AG04450 (cell line): ENCODE measurements at regions not wholly inside any gene's neighbourhood (a gene's known extent, or its start where the extent isn't known, plus 50 kb on each side); places are given as distances from the start of the nearest gene placed in this dataset.

ENCODE experiments used
- CTCF ChIA-PET: fragments of 300-600, 350-600 bp; formaldehyde crosslinking; extraction: SDS; loops from one replicate; lab custom pipeline; 2022; ENCODE audit warnings: antibody characterized with exemption, inconsistent platforms; lab: Charles Lee
- POLR2A ChIA-PET: fragments of 350-600 bp; formaldehyde crosslinking; extraction: SDS; loops from one replicate; lab custom pipeline; 2021; ENCODE audit warnings: antibody characterized with exemption, inconsistent platforms; lab: Yijun Ruan, JAX
- DNase-seq: peaks from one replicate; pipeline ENCODE4 v3.0.0-alpha.2; 2011; ENCODE audit warnings: low read depth, low spot score
- H3K27ac ChIP-seq: one replicate; pipeline ENCODE4 v1.5.1; 2012; ENCODE audit warnings: low read depth, low read length, control low read depth
- H3K27me3 ChIP-seq: one replicate; pipeline ENCODE4 v1.6.0; 2012; ENCODE audit warnings: low read length; ENCODE audit not compliant: control insufficient read depth, insufficient read depth
- H3K4me3 ChIP-seq: 2 replicates; pipeline ENCODE4 v1.5.1; 2011; ENCODE audit warnings: mild to moderate bottlenecking, low read depth, low read length, control low read depth
- H3K9me3 ChIP-seq: 2 replicates; pipeline ENCODE4 v1.5.1; 2012; ENCODE audit warnings: low read length; ENCODE audit not compliant: control insufficient read depth, insufficient read depth
- TF ChIP-seq, protein P1 (sequence below): IDR thresholded peaks from 2 replicates; pipeline ENCODE4 v1.5.1; 2011; ENCODE audit warnings: low read depth, low read length, control low read depth, inconsistent platforms

DNA sequence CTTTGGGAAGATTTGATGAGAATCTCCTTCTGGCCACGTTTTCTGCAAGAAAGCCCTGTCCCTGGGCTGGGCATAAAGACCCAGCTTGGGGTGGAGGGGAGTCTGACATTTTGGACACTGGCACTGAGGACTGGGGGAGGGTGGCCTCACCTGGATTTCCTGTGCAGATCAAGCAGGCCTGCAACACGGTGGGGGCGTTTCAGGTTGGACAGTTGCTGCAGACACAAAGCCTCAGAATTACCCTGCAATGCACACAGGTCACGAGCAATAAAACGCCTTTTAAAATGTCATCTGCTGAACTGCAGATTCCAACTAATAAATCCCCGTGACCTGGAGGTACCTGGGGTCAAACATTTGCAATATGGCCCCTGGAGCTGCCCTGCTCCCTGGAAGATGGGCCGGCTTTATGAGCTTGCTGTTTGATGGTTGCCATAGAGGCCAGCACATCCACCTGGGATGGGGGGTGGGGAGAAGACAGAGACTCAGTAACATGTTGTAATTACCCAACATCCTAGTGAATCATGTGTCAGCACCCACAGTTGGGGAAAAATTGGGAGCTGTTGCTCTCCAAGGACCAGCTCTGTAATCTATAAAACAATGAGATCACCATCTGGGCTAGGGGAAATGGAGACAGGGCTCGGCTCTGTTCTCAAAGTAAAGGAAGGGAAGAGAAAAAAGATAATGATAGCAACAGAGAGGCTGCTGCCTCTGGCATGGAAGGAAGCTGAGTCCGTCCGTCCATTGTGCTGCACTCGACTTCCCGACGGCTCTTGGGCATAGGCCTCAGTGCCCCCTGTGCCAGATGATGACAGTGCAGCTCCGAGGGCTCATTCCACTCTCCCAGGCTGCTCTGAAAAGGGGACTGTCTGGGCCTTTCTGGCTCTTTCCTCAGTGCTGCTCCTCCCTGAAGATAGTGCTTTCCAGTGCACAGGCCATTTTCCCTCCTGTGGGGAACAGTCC, 340.3 kb downstream of the CYRIA start:
- CTCF ChIA-PET, result no interaction called here
- no peak for DNase-seq
- no peak overlapping the region for H3K27ac ChIP-seq
- POLR2A ChIA-PET, result no interaction called here
- TF ChIP-seq, protein P1, sequence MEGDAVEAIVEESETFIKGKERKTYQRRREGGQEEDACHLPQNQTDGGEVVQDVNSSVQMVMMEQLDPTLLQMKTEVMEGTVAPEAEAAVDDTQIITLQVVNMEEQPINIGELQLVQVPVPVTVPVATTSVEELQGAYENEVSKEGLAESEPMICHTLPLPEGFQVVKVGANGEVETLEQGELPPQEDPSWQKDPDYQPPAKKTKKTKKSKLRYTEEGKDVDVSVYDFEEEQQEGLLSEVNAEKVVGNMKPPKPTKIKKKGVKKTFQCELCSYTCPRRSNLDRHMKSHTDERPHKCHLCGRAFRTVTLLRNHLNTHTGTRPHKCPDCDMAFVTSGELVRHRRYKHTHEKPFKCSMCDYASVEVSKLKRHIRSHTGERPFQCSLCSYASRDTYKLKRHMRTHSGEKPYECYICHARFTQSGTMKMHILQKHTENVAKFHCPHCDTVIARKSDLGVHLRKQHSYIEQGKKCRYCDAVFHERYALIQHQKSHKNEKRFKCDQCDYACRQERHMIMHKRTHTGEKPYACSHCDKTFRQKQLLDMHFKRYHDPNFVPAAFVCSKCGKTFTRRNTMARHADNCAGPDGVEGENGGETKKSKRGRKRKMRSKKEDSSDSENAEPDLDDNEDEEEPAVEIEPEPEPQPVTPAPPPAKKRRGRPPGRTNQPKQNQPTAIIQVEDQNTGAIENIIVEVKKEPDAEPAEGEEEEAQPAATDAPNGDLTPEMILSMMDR, result no peak
- peaks cover 57% of the 10 kb centered on the region for H3K9me3 ChIP-seq
- no peaks in the 10 kb centered on the region for H3K27me3 ChIP-seq
- H3K4me3 ChIP-seq, result no peak overlapping the region

DNA sequence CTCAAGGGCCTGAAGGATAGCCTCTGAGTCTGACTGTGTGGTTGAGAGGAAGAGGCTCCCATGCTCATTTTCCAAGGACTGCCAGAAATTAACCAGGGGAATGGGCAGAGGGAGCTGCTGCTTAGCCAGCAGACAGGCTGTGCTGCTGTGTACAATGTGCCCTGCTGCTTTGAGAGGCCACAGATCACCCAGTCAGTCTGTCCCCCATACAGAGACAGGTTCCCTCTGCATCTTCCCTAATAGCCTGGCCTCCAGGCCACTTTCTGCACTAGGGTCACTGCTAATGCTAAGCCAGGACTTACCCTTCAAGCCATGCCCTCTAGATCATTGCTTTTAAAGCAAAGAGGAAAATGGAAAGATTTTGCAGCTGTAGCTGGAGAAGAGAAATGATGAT, 341.1 kb downstream of the CYRIA start:
- Histone ChIP-seq H3K4me3 (no peak overlapping the region), H3K9me3 (peaks cover 57% of the 10 kb centered on the region), H3K27ac (no peak overlapping the region), H3K27me3 (no peaks in the 10 kb centered on the region)
- TF ChIP-seq, protein P1, result no peak
- POLR2A ChIA-PET, result no interaction called here
- no peak for DNase-seq
- CTCF ChIA-PET, result no interaction called here

DNA sequence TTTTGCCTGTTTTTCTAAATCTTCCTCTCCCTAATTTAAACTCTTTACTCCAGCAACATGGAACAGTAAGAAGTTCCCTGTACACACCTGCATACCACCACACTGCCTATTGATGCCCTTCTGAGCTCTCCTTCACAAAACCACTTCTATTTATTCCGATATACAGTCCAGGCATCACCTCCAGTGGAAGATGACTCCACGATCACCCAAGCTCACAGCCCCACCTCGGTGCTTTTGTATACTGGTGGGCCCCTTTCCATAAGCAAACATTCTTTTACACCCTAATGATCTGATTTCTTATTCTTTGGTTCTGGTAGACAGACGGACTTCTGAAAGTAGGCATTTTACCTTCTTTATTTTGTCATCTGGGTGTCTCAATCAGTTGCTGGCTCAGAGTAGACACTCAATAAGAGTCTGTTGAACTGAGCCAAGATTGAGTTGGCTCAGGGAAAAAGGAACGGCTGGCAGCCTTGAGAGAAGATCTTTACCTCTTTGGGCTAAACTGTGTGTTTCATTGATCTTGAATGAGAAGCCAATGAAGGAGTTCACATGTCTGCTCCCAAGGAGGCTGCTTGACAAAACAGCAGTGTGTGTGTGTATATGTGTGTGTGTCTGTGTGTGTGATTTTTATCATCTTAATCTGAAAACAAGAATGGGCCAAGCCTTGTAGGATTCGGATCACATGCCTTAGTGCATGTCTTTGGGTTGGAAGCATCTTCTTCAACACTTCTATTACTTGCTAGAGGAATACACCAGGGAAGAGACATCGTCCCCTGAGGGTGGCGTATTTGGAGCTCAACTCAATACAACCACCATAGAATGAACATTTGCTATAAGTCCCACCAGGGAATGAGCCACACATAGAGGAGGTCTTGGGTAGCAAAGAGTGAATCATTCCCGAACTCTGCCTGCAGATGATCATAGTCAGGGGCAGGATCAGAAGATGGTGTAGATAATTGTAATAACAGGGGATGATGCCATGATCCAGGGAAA, 341.8 kb downstream of the CYRIA start:
- TF ChIP-seq, protein P1, result no peak
- Histone ChIP-seq H3K27ac (no peak overlapping the region), H3K27me3 (no peaks in the 10 kb centered on the region), H3K9me3 (peaks cover 57% of the 10 kb centered on the region), H3K4me3 (no peak overlapping the region)
- CTCF ChIA-PET, result no interaction called here
- POLR2A ChIA-PET, result no interaction called here
- DNase-seq, result no peak

DNA sequence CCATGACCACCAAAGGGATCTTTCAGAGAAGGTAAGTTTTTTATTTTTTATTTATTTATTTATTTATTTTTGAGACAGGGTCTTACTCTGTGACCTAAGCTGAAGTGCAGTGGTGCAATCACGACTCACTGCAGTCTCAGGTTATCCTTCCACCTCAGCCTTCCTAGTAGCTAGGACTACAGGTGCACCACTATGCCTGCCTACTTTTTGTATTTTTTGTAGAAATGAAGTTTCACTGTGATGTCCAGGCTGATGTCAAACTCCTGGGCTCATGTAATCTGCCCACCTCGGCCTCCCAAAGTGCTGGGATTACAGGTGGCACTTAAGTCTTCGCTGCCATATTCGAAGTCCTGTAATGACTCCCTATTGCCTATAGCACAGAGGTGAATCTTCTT, 342.5 kb downstream of the CYRIA start:
- POLR2A ChIA-PET, result no interaction called here
- DNase-seq, result no peak
- TF ChIP-seq, protein P1, result no peak
- Histone ChIP-seq H3K4me3 (no peak overlapping the region), H3K9me3 (peaks cover 60% of the 10 kb centered on the region), H3K27ac (no peak overlapping the region), H3K27me3 (no peaks in the 10 kb centered on the region)
- CTCF ChIA-PET, result no interaction called here
